Keratinocyte (primary cell): ENCODE measurements at regions not wholly inside any gene's neighbourhood (a gene's known extent, or its start where the extent isn't known, plus 50 kb on each side); places are given as distances from the start of the nearest gene placed in this dataset.

ENCODE experiments used
- EZH2 ChIP-seq: IDR thresholded peaks from one replicate; pipeline ENCODE4 v1.6.1; 2012; ENCODE audit warnings: inconsistent platforms, mild to moderate bottlenecking, low read length, moderate library complexity
- TF ChIP-seq, protein P1 (sequence below), 3 experiments: IDR thresholded peaks in 1 of 3; conservative IDR thresholded peaks in 1 of 3; optimal IDR thresholded peaks in 1 of 3; 2 replicates in 2 of 3; 3 replicates in 1 of 3; pipeline versions ENCODE3 to v1.5.1; 2011; ENCODE audit warnings: low read length in 3 of 3, mild to moderate bottlenecking in 3 of 3, moderate library complexity in 2 of 3, control low read depth in 1 of 3, inconsistent platforms in 1 of 3; ENCODE audit not compliant: insufficient read depth in 2 of 3; ENCODE audit errors: extremely low read depth in 1 of 3

DNA sequence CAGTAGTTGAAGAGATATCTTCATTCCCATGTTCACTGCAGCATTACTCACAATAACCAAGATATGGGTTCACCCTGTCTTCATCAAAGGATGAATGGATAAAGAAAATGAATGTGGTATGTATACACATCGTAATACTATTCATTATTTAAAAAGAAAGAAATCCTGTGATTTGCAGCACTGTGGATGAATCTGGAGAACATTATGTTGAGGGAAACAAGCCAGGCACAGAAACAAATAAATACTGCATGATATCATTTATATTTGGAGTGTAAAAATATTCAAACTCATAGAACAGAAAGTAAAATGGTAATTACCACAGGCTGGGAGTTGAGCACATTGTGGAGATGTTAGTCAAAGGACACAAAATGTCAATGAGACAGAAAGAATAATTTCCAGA, 977.2 kb downstream of the AMY1C start:
- TF ChIP-seq, protein P1, sequence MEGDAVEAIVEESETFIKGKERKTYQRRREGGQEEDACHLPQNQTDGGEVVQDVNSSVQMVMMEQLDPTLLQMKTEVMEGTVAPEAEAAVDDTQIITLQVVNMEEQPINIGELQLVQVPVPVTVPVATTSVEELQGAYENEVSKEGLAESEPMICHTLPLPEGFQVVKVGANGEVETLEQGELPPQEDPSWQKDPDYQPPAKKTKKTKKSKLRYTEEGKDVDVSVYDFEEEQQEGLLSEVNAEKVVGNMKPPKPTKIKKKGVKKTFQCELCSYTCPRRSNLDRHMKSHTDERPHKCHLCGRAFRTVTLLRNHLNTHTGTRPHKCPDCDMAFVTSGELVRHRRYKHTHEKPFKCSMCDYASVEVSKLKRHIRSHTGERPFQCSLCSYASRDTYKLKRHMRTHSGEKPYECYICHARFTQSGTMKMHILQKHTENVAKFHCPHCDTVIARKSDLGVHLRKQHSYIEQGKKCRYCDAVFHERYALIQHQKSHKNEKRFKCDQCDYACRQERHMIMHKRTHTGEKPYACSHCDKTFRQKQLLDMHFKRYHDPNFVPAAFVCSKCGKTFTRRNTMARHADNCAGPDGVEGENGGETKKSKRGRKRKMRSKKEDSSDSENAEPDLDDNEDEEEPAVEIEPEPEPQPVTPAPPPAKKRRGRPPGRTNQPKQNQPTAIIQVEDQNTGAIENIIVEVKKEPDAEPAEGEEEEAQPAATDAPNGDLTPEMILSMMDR (optimal IDR thresholded peaks at IDR 0.05 in 1 of 3, IDR thresholded peaks at IDR 0.05 in 1 of 3, conservative IDR thresholded peaks at IDR 0.05 in 1 of 3; ENCODE audit: extremely low read depth in 1 of 3, insufficient read depth in 2 of 3, low read length in 3 of 3) = no peak
- TF ChIP-seq EZH2 = no peak
